B cell (primary cell): ENCODE measurements at regions not wholly inside any gene's neighbourhood (a gene's known extent, or its start where the extent isn't known, plus 50 kb on each side); places are given as distances from the start of the nearest gene placed in this dataset.

Experiments used
- ATAC-seq: fragments of 200-7000 bp; cut with Tn5 transposase; one replicate; pipeline ENCODE4 v1.10.0; 2021; ENCODE audit warnings: low read depth, mild to moderate bottlenecking, moderate number of reproducible peaks, moderate library complexity
- CTCF ChIA-PET: fragments of 350-600 bp; sonication (Branson Sonifier 250); formaldehyde crosslinking; loops from one replicate; lab custom pipeline; 2021; ENCODE audit warnings: antibody characterized with exemption, inconsistent platforms; lab: Charles Lee
- POLR2A ChIA-PET: fragments of 350-600 bp; sonication (Branson Sonifier 250); formaldehyde crosslinking; loops from one replicate; lab custom pipeline; 2021; ENCODE audit warnings: antibody characterized with exemption; lab: Charles Lee
- DNase-seq: peaks from one replicate; pipeline ENCODE4 v3.0.0; 2013
- H2AFZ ChIP-seq: 2 replicates; pipeline ENCODE4 v1.6.1; 2012; ENCODE audit warnings: mild to moderate bottlenecking, low read depth, low read length; ENCODE audit not compliant: insufficient read depth, poor library complexity, severe bottlenecking
- H3K27ac ChIP-seq, 2 donors: 1 replicate in 1 of 2; 2 replicates in 1 of 2; pipeline ENCODE4 v1.5.1; 2012 to 2013; ENCODE audit warnings: low read length in 2 of 2, mild to moderate bottlenecking in 2 of 2, moderate library complexity in 1 of 2
- H3K27me3 ChIP-seq, 4 experiments: fragments of 200-600 bp in 1 of 4; sonication (generic) in 1 of 4; replicated peaks in 1 of 4; 1 replicate in 2 of 4; 2 replicates in 2 of 4; pipeline versions ENCODE4 v1.6.1 to v1.7.0; 2013 to 2016; ENCODE audit warnings: low read length in 3 of 4, mild to moderate bottlenecking in 2 of 4, mixed read lengths in 1 of 4, moderate library complexity in 1 of 4; ENCODE audit not compliant: insufficient read depth in 4 of 4, control insufficient read depth in 3 of 4; ENCODE audit errors: control extremely low read depth in 1 of 4
- H3K36me3 ChIP-seq, 2 experiments: replicated peaks in 1 of 2; 1 replicate in 1 of 2; 2 replicates in 1 of 2; pipeline versions ENCODE4 v1.6.1 to v1.7.1; 2013; ENCODE audit warnings: low read length in 1 of 2; ENCODE audit not compliant: insufficient read depth in 2 of 2, control insufficient read depth in 1 of 2; ENCODE audit errors: control extremely low read depth in 1 of 2, extremely low read depth in 1 of 2
- H3K4me1 ChIP-seq, 2 donors: fragments of 200-600 bp in 1 of 2; sonication (generic) in 1 of 2; 1 replicate in 1 of 2; 2 replicates in 1 of 2; pipeline versions ENCODE4 v1.5.1 to v1.6.1; 2013 to 2017; ENCODE audit warnings: low read length in 2 of 2; ENCODE audit not compliant: control insufficient read depth in 2 of 2, insufficient read depth in 2 of 2
- H3K4me2 ChIP-seq: replicated peaks from 2 replicates; pipeline ENCODE3; 2012; ENCODE audit warnings: mild to moderate bottlenecking, low read depth, low read length; ENCODE audit not compliant: poor library complexity, severe bottlenecking
- H3K4me3 ChIP-seq, 5 experiments: fragments of 200-600 bp in 1 of 5; sonication (generic) in 1 of 5; 1 replicate in 3 of 5; 2 replicates in 2 of 5; pipeline versions ENCODE4 v1.5.1 to v1.7.0; 2011 to 2016; ENCODE audit warnings: low read length in 4 of 5, mild to moderate bottlenecking in 4 of 5, low read depth in 2 of 5, control low read depth in 1 of 5, moderate library complexity in 1 of 5; ENCODE audit not compliant: insufficient read depth in 1 of 5; ENCODE audit errors: control extremely low read depth in 1 of 5, extremely low read depth in 1 of 5
- H3K79me2 ChIP-seq: fragments of 200-600 bp; sonication (generic); one replicate; pipeline ENCODE4 v1.6.0; 2016; ENCODE audit warnings: low read length; ENCODE audit not compliant: control insufficient read depth, insufficient read depth
- H3K9ac ChIP-seq: fragments of 200-600 bp; sonication (generic); 2 replicates; pipeline ENCODE4 v1.6.1; 2017; ENCODE audit warnings: mild to moderate bottlenecking, low read length, moderate library complexity
- H3K9me3 ChIP-seq, 3 donors: one replicate each; pipeline versions ENCODE4 v1.6.1 to v1.7.1; 2013; ENCODE audit warnings: low read length in 2 of 3; ENCODE audit not compliant: control insufficient read depth in 2 of 3, insufficient read depth in 1 of 3; ENCODE audit errors: control extremely low read depth in 1 of 3
- H4K20me1 ChIP-seq: 2 replicates; pipeline ENCODE4 v1.6.0; 2012; ENCODE audit warnings: mild to moderate bottlenecking, low read length; ENCODE audit not compliant: insufficient read depth, control insufficient read depth, poor library complexity, severe bottlenecking
- H3K27ac Mint-ChIP-seq: one replicate; pipeline ENCODE4 v1.8.0; 2021; ENCODE audit warnings: mixed read lengths
- H3K27me3 Mint-ChIP-seq: one replicate; pipeline ENCODE4 v1.8.0; 2021; ENCODE audit warnings: mixed read lengths
- H3K4me1 Mint-ChIP-seq: one replicate; pipeline ENCODE4 v1.8.0; 2021; ENCODE audit warnings: mixed read lengths
- H3K4me3 Mint-ChIP-seq: one replicate; pipeline ENCODE4 v1.8.0; 2021; ENCODE audit warnings: mixed read lengths
- H3K9me3 Mint-ChIP-seq: one replicate; pipeline ENCODE4 v1.8.0; 2022; ENCODE audit warnings: mixed read lengths; ENCODE audit not compliant: insufficient read depth
- EZH2 ChIP-seq: IDR thresholded peaks from 2 replicates; pipeline ENCODE4 v1.6.1; 2012; ENCODE audit warnings: borderline replicate concordance, low read depth, mild to moderate bottlenecking, moderate library complexity, low read length; ENCODE audit not compliant: insufficient read depth, poor library complexity, severe bottlenecking
- WGBS: methylation state at CpG from one replicate; pipeline ENCODE4 v1.1.5; 2013; ENCODE audit warnings: missing lambda C conversion rate; ENCODE audit not compliant: insufficient coverage; 5-methylcytosine and 5-hydroxymethylcytosine counted together
- intact Hi-C: fragments of 100-400 bp; cut with micrococcal nuclease; formaldehyde crosslinking; loops from one replicate; pipeline ENCODE4 v1.10.0; 2022
- TF ChIP-seq, protein P1 (sequence below): fragments of 200-600 bp; IDR thresholded peaks from one replicate; pipeline ENCODE4 v1.8.0; 2022; ENCODE audit warnings: antibody characterized with exemption, mild to moderate bottlenecking

DNA sequence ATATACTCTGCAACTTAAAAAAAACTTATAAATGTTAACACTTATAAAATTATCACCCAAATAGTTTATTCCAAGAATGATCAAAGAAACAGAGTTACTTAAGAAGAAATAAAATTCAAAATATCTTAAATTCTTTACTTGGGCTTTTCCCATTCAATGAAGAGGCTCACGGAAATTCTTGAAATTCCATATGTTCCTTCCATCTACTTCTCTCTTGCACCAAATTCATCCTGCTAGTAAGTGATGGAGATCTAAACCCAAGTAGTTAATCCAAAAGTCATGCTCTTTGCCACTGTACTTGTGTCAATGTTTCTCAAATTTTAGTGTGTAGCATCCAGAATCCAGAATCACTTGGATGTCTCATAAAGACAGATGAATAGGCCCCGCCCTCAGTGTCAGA, 465.9 kb downstream of the TXNL1 start:
- CTCF ChIA-PET = no interaction called here
- intact Hi-C loops = no loop called here

DNA sequence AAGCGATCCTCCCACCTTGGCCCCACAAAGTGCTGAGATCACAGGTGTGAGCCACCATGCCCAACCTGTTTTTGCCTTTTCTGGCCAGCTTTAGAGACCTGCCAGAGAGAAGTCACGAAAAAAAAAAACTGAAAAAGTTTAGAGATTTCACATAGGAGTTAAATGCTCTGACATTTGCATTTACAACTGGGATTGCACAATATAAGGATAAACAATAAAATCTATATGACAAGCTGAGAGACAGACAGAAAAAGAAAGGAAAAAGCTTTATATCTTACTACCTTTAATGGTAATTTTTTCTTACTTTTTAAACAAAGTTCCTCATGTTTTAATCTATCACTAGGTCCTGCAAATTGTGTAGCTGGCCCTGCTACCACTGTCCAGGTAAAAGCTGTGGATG, 466.5 kb downstream of the TXNL1 start:
- Histone ChIP-seq H3K36me3 (no peaks in the 10 kb centered on the region), H3K4me2 (no peak overlapping the region), H2AFZ (no peak overlapping the region), H3K4me1 (no peaks in the 10 kb centered on the region), H3K9ac (no peak overlapping the region), H3K9me3 (peaks cover 3 to 9% (median 3%) of the 10 kb centered on the region in 3 donors), H4K20me1 (no peaks in the 10 kb centered on the region), H3K79me2 (no peaks in the 10 kb centered on the region), H3K27ac (no peak overlapping the region), H3K27me3 (no peaks in the 10 kb centered on the region), H3K4me3 (no peak overlapping the region)
- Mint-ChIP-seq H3K4me3 (no peak overlapping the region), H3K4me1 (no peaks in the 10 kb centered on the region), H3K9me3 (peaks cover 8% of the 10 kb centered on the region), H3K27ac (no peak overlapping the region), H3K27me3 (no peaks in the 10 kb centered on the region)
- no peak for TF ChIP-seq EZH2
- TF ChIP-seq, protein P1, sequence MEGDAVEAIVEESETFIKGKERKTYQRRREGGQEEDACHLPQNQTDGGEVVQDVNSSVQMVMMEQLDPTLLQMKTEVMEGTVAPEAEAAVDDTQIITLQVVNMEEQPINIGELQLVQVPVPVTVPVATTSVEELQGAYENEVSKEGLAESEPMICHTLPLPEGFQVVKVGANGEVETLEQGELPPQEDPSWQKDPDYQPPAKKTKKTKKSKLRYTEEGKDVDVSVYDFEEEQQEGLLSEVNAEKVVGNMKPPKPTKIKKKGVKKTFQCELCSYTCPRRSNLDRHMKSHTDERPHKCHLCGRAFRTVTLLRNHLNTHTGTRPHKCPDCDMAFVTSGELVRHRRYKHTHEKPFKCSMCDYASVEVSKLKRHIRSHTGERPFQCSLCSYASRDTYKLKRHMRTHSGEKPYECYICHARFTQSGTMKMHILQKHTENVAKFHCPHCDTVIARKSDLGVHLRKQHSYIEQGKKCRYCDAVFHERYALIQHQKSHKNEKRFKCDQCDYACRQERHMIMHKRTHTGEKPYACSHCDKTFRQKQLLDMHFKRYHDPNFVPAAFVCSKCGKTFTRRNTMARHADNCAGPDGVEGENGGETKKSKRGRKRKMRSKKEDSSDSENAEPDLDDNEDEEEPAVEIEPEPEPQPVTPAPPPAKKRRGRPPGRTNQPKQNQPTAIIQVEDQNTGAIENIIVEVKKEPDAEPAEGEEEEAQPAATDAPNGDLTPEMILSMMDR = no peak
- intact Hi-C loops = no loop called here
- 100% methylated on average over 1 of the region's 2 CpGs for whole genome bisulfite sequencing
- no peak for DNase-seq
- POLR2A ChIA-PET = no interaction called here
- no peak for ATAC-seq
- CTCF ChIA-PET = no interaction called here

More for the DNA sequence above, 465.9 kb downstream of the TXNL1 start:
- H4K20me1 ChIP-seq = no peaks in the 10 kb centered on the region
- no peak overlapping the region for H3K4me3 Mint-ChIP-seq
- no peak overlapping the region for H3K4me2 ChIP-seq
- H3K27me3 ChIP-seq = no peaks in the 10 kb centered on the region
- TF ChIP-seq EZH2 = no peak
- TF ChIP-seq, protein P1 = no peak
- no peak overlapping the region for H3K4me3 ChIP-seq
- H3K9me3 ChIP-seq = peaks cover 3 to 9% (median 3%) of the 10 kb centered on the region in 3 donors
- POLR2A ChIA-PET = no interaction called here
- no peak overlapping the region for H3K27ac ChIP-seq
- WGBS = 100% methylated on average over 1 of the region's 2 CpGs
- H2AFZ ChIP-seq = no peak overlapping the region
- ATAC-seq (no peak), DNase-seq (no peak)
- H3K27ac Mint-ChIP-seq = no peak overlapping the region
- no peaks in the 10 kb centered on the region for H3K4me1 ChIP-seq
- H3K36me3 ChIP-seq = no peaks in the 10 kb centered on the region
- H3K4me1 Mint-ChIP-seq = no peaks in the 10 kb centered on the region
- H3K9me3 Mint-ChIP-seq = peaks cover 8% of the 10 kb centered on the region
- no peaks in the 10 kb centered on the region for H3K27me3 Mint-ChIP-seq
- H3K9ac ChIP-seq = no peak overlapping the region
- no peaks in the 10 kb centered on the region for H3K79me2 ChIP-seq
